BLaER1 (cell line): ENCODE measurements at regions not wholly inside any gene's neighbourhood (a gene's known extent, or its start where the extent isn't known, plus 50 kb on each side); places are given as distances from the start of the nearest gene placed in this dataset.

Experiments
- H3K27ac ChIP-seq: shearing (Covaris generic); formaldehyde crosslinking; 2 replicates; pipeline ENCODE4 v1.8.1; 2022
- H3K27me3 ChIP-seq: shearing (Covaris generic); formaldehyde crosslinking; 2 replicates; pipeline ENCODE4 v1.8.1; 2022
- H3K36me3 ChIP-seq: shearing (Covaris generic); formaldehyde crosslinking; 2 replicates; pipeline ENCODE4 v1.8.1; 2022
- H3K4me1 ChIP-seq: shearing (Covaris generic); formaldehyde crosslinking; 2 replicates; pipeline ENCODE4 v1.8.1; 2022
- H3K4me2 ChIP-seq: shearing (Covaris generic); formaldehyde crosslinking; 2 replicates; pipeline ENCODE4 v1.8.1; 2022
- H3K4me3 ChIP-seq: shearing (Covaris generic); formaldehyde crosslinking; 2 replicates; pipeline ENCODE4 v1.8.1; 2022
- H3K9ac ChIP-seq: shearing (Covaris generic); formaldehyde crosslinking; 2 replicates; pipeline ENCODE4 v1.8.1; 2022
- H3K9me3 ChIP-seq: shearing (Covaris generic); formaldehyde crosslinking; 2 replicates; pipeline ENCODE4 v1.8.1; 2022
- H4K20me1 ChIP-seq: shearing (Covaris generic); formaldehyde crosslinking; 2 replicates; pipeline ENCODE4 v1.8.1; 2022
- Cebpa-rat ChIP-seq: shearing (Covaris generic); IDR thresholded peaks from 2 replicates; pipeline ENCODE4 v1.8.1; 2022

DNA sequence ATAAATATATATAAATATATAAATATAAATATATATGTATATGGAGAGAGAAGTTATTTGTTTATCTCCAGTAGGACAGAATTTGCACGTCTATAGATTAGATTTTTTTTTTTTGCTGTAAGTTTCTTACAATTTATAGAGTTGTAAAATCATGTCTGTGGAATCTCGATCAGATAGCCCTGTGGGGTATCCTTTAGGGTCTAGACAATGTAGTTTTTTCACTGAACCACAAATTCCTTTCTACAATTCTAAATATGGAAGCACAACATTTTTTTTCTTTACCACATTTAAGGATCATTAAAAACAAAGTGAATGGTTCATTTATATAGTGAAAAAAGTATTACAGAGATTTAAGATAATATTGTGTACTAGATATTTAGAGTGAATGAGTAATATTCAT lies 384.2 kb upstream of the ZNF608 start:
- Histone ChIP-seq H3K4me1 (no peaks in the 10 kb centered on the region), H3K27ac (no peak overlapping the region), H3K4me3 (no peak overlapping the region), H3K9ac (no peak overlapping the region), H3K27me3 (no peaks in the 10 kb centered on the region), H4K20me1 (no peaks in the 10 kb centered on the region), H3K4me2 (no peak overlapping the region), H3K9me3 (no peaks in the 10 kb centered on the region), H3K36me3 (no peaks in the 10 kb centered on the region)
- no peak for TF ChIP-seq Cebpa-rat

DNA sequence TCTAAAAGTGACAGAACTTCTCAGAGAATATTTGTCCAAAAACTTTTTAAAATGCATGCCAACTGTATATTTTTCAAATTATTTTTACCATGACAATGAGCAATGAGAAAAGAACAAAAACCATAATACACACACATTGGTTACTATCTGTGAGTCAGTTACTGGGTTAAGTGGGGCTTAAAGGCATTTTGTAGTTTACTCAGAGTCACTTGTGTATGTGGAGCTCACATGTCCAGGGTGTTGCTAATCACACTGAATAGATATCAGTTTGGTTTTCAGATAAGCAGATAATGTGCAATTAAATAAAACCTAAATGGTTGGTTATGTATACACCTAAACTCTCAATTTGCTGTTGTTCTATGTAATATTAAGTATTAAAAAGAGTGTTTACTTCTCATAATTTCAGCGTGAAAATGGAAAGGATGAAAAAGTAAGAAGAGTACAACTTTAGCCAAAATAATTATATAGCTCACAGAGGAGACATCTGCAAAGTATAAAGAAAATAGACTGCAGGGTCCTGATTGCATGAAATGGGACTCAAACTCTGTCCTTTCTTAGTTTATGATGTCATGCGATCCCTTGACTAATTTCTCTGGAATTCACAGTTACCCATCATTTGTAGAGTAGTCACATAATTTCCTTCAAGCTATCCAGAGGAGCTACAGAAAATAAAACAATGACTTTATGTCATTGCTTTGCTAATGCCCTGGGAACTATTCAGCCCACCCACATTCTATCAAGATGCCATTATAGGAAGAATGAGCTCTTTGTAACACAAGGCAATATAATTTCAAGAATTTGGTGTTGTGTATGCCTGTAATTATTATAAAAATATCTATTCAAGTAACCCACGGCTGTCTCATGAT lies 388.0 kb upstream of the ZNF608 start:
- Histone ChIP-seq H3K9me3 (no peaks in the 10 kb centered on the region), H3K27ac (no peak overlapping the region), H3K4me3 (no peak overlapping the region), H3K4me2 (no peak overlapping the region), H3K9ac (no peak overlapping the region), H3K4me1 (no peaks in the 10 kb centered on the region), H4K20me1 (no peaks in the 10 kb centered on the region), H3K27me3 (no peaks in the 10 kb centered on the region), H3K36me3 (no peaks in the 10 kb centered on the region)
- TF ChIP-seq Cebpa-rat = no peak

DNA sequence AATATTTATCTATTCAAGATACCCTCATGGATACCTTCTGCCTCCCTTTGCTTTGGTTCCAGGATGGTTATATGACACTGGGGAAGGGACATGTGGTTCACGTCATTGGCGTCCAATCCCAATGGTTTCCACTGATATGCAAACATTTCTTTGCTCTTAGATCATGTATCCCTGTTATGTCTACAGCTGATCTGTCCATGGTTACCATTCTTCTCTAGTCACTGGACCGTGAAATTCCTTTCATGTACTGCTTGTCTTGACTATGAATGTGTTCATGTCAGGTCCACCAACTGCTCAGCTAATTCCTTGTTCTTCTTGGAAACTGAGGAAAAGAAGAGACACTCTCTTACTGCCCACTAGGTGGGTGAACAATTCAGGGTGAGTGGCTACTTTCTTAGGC lies 391.1 kb upstream of the ZNF608 start:
- H3K9me3 ChIP-seq = no peaks in the 10 kb centered on the region; the same call in 1 of the 2 replicates
- H3K4me2 ChIP-seq = no peak overlapping the region
- H3K4me1 ChIP-seq = no peaks in the 10 kb centered on the region
- H3K9ac ChIP-seq = no peak overlapping the region
- H4K20me1 ChIP-seq = no peaks in the 10 kb centered on the region
- no peaks in the 10 kb centered on the region for H3K36me3 ChIP-seq
- H3K4me3 ChIP-seq = no peak overlapping the region
- H3K27me3 ChIP-seq = no peaks in the 10 kb centered on the region
- no peak overlapping the region for H3K27ac ChIP-seq
- no peak for TF ChIP-seq Cebpa-rat

DNA sequence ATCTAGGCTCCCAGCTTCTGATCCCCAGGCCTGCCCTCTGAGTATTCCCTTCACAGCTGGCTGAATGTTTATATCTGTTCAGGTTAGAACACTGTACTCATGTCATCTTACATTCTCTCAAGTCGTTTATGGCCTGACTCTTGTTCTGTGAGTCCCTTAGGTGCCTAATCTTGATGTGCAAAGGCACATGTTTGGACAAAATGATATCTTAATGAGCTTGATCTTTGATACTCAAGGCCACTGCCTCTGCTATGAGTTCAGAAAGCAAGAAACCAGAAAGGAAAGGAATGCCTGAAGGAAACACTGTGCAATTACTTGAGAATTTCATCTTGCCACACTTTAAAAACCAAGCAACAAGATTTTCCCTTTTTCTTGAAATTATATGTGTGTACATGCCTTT lies 391.8 kb upstream of the ZNF608 start:
- Histone ChIP-seq H3K4me3 (no peak overlapping the region), H3K36me3 (no peaks in the 10 kb centered on the region), H3K4me1 (no peaks in the 10 kb centered on the region), H3K9ac (no peak overlapping the region), H3K4me2 (no peak overlapping the region), H3K27me3 (no peaks in the 10 kb centered on the region), H3K9me3 (no peaks in the 10 kb centered on the region; the same call in 1 of the 2 replicates), H3K27ac (no peak overlapping the region), H4K20me1 (no peaks in the 10 kb centered on the region)
- no peak for TF ChIP-seq Cebpa-rat

DNA sequence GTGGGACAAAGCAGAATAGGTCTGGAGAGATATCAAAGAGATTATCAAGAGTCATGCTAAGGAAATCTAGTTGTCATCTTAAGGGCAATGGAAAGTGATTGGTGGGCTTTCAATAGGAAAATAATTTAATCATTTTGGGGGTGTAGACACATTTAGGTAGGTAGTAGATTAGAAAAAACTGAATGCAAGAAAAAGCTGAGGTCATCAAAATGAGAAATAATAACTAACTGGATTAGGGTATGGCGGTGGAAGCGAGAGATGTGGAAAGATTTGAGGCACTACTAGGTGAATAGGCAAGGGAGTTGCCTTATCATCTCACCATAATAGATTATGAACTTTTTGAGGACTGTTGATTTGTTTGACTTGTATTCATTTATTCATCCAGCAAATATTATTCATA lies 393.2 kb upstream of the ZNF608 start:
- no peaks in the 10 kb centered on the region for H4K20me1 ChIP-seq
- H3K4me1 ChIP-seq = peaks cover 9% of the 10 kb centered on the region
- no peak overlapping the region for H3K4me3 ChIP-seq
- no peak overlapping the region for H3K9ac ChIP-seq
- no peak for TF ChIP-seq Cebpa-rat
- no peaks in the 10 kb centered on the region for H3K36me3 ChIP-seq
- H3K27me3 ChIP-seq = no peaks in the 10 kb centered on the region
- no peak overlapping the region for H3K27ac ChIP-seq
- H3K9me3 ChIP-seq = no peaks in the 10 kb centered on the region; the same call in 1 of the 2 replicates
- no peak overlapping the region for H3K4me2 ChIP-seq

DNA sequence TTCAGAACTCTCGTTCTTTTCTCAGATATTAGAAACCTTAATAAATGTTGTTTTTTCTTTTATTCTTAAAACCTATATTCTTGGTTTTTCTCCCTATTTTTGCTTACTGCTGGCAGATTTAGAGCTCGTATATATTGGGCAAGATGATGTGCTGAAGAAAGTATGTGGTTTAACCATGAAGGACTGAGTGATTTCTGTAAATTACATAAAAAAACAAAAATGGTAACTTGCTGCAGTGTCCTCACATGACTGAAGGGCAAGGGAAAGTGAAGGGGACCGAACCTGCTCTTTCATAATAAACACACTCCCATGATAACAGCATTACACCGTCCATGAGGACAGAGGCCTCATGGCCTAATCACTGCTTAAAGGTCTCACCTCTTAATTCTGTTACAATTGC lies 393.8 kb upstream of the ZNF608 start:
- no peak for TF ChIP-seq Cebpa-rat
- Histone ChIP-seq H3K4me3 (no peak overlapping the region), H3K27me3 (no peaks in the 10 kb centered on the region), H3K4me2 (no peak overlapping the region), H3K9ac (no peak overlapping the region), H3K4me1 (peaks cover 9% of the 10 kb centered on the region), H4K20me1 (no peaks in the 10 kb centered on the region), H3K36me3 (no peaks in the 10 kb centered on the region), H3K9me3 (no peaks in the 10 kb centered on the region; the same call in 1 of the 2 replicates), H3K27ac (no peak overlapping the region)

DNA sequence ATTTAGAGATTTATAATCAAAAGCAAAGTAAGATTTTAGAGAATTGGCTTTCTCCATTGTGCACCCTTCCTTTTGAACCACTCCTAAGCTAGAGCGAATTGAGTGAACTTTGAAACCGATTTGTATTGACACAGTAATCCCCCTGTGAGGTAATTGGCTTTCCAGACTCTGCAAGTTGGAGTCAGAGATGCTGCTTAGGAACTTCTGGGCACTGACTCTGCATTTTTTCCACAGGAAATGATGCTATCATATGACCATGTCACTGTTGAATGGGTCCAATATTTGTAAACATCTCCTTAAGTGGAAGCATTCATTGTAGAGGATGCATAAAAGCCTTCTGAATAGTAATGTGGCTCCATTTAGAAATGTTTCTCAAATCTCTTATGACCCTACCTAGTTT lies 394.4 kb upstream of the ZNF608 start:
- Histone ChIP-seq H4K20me1 (no peaks in the 10 kb centered on the region), H3K4me2 (0 out of 2 replicates have a peak overlapping the region, but pooled peaks have one; percentile 16), H3K4me1 (peaks cover 9% of the 10 kb centered on the region), H3K9me3 (no peaks in the 10 kb centered on the region; the same call in 1 of the 2 replicates), H3K27ac (no peak overlapping the region), H3K36me3 (no peaks in the 10 kb centered on the region), H3K9ac (no peak overlapping the region), H3K4me3 (no peak overlapping the region), H3K27me3 (no peaks in the 10 kb centered on the region)
- no peak for TF ChIP-seq Cebpa-rat

DNA sequence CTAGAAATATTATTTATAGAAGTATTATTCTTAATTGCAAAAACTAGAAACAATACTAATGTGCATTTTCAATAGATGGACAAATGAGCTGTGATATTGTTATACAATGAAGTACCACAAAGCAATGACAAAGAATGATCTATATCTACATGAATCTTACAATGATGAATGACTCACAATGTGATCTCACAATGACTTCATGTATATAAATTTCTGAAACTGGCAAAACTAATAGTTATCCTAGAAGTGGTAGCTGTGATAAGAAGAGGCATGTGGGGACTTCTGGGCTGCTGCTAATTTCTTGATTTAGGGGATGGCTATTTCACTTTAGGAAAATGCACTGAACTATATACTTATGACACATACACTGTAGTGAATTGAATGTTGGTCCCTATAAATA lies 396.0 kb upstream of the ZNF608 start:
- H3K27me3 ChIP-seq = no peaks in the 10 kb centered on the region
- H3K9ac ChIP-seq = no peak overlapping the region
- no peak for TF ChIP-seq Cebpa-rat

DNA sequence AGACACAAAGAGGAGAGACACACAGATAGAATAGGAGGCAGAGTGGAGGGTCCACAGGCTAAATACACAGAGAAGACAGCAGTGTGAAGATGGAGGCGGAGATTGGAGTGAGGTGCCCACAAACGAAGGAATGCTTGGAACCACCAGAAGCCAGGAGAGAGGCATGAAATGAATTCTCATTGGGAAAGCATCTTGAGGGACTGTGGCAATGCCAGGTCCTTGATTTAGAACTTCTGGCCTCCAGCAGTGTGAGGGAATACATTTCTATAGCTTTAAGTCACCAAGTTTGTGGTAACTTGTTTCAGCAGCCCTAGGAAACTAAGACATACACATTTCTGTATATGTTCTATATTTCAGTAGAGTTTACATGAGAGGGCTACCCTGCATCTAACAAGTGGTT lies 396.6 kb upstream of the ZNF608 start:
- no peaks in the 10 kb centered on the region; the same call in 1 of the 2 replicates for H3K9me3 ChIP-seq
- H4K20me1 ChIP-seq = no peaks in the 10 kb centered on the region
- no peak overlapping the region for H3K27ac ChIP-seq
- no peak overlapping the region for H3K4me2 ChIP-seq
- no peak overlapping the region for H3K4me3 ChIP-seq
- H3K4me1 ChIP-seq = peaks cover 9% of the 10 kb centered on the region
- H3K27me3 ChIP-seq = no peaks in the 10 kb centered on the region
- no peak for TF ChIP-seq Cebpa-rat
- H3K36me3 ChIP-seq = no peaks in the 10 kb centered on the region
- no peak overlapping the region for H3K9ac ChIP-seq

More for the DNA sequence above, 396.0 kb upstream of the ZNF608 start:
- H3K9me3 ChIP-seq = no peaks in the 10 kb centered on the region; the same call in 1 of the 2 replicates
- H3K4me1 ChIP-seq = peaks cover 9% of the 10 kb centered on the region
- no peaks in the 10 kb centered on the region for H4K20me1 ChIP-seq
- H3K4me3 ChIP-seq = no peak overlapping the region
- no peak overlapping the region for H3K4me2 ChIP-seq
- no peak overlapping the region for H3K27ac ChIP-seq
- H3K36me3 ChIP-seq = no peaks in the 10 kb centered on the region

DNA sequence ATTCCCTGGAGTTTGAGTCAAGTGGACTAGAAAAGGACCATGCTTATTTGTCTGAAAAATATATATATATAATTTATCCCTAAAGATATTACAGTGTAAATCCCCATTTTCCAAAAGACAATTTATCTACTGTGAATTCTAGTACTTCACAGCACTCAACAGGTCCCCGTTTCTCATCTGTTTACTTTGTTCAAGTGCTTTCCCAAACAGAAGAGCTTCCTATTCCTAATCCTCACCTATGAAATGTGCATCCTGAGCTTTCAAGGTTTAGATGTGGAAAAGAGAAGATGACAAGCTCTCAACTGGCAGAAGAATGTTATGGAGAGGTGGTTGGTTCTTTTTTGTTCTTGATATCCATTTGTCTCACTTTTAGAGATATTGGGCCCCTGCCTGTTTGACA lies 401.6 kb upstream of the ZNF608 start:
- H4K20me1 ChIP-seq = no peaks in the 10 kb centered on the region
- H3K4me1 ChIP-seq = peaks cover 9% of the 10 kb centered on the region
- no peak for TF ChIP-seq Cebpa-rat
- H3K9me3 ChIP-seq = no peaks in the 10 kb centered on the region
- no peaks in the 10 kb centered on the region for H3K27me3 ChIP-seq
- no peak overlapping the region for H3K4me3 ChIP-seq
- H3K9ac ChIP-seq = no peak overlapping the region
- no peak overlapping the region for H3K27ac ChIP-seq
- H3K4me2 ChIP-seq = no peak overlapping the region
- H3K36me3 ChIP-seq = no peaks in the 10 kb centered on the region

DNA sequence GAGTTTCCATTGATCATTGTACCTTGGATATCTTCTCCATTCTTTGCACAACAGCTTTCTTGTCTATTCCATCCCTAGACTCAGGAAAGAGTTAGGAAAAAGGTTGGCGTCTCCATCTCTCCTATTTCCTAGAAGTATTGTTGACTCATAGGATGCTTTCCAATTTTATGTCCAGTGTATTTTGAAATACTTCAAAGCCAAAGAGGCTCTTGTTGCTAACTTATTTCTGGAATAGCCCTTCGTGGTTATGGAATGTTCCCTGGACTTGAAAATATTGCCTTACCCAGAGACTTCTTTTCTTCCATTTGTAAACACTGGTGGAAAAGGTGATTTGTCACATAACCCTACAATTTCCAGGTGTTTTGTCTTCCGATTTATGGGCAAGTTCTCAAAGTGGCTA lies 402.3 kb upstream of the ZNF608 start:
- Histone ChIP-seq H3K36me3 (no peaks in the 10 kb centered on the region), H3K9me3 (no peaks in the 10 kb centered on the region), H3K9ac (no peak overlapping the region), H3K4me3 (no peak overlapping the region), H3K4me1 (peaks cover 6% of the 10 kb centered on the region), H3K27ac (no peak overlapping the region), H4K20me1 (no peaks in the 10 kb centered on the region), H3K4me2 (no peak overlapping the region), H3K27me3 (no peaks in the 10 kb centered on the region)
- no peak for TF ChIP-seq Cebpa-rat
